ENCODE measurements at regions not wholly inside any gene's neighbourhood (a gene's known extent, or its start where the extent isn't known, plus 50 kb on each side); places are given as distances from the start of the nearest gene placed in this dataset.
A peak's percentile ranks its signal among the peaks of the same experiment; 100 is the strongest.

DNA sequence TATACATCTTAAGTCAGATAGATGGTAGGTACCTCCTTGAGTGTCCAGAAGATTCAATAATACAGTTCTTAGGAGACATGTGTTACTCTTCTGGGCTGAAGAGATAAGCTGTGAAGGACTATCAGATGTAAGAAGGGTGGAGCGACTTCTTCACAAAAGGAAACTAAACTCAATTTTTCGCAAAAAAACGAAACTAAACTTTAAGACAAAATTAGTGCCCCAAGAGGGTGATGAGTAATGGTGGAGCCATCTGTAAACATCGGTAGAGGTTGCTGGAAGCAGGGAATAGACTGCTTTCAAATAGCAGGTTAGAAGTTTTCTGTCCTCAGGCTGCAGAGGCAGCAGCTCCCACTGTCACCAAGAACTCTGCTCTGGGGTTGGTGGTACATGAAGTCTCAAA, 111.6 kb upstream of the TACR1 start:
- no peak overlapping the region for H3K4me3 ChIP-seq (replicated peaks; ENCODE audit: low read depth, low read length)
- TF ChIP-seq CTCF (IDR thresholded peaks at IDR 0.05; ENCODE audit: low read depth, low read length, missing control alignments): no peak

GRCh38 chr2:75309596-75310463, 110.5 kb upstream of the TACR1 start:
- H3K4me3 ChIP-seq (replicated peaks; ENCODE audit: low read depth, low read length): no peak overlapping the region
- TF ChIP-seq CTCF (IDR thresholded peaks at IDR 0.05; ENCODE audit: low read depth, low read length, missing control alignments): no peak
- DNase-seq (ENCODE audit: extremely low read depth, low read depth): no peak

More for the DNA sequence above, 111.6 kb upstream of the TACR1 start:
- DNase-seq (ENCODE audit: extremely low read depth, low read depth): no peak

GRCh38 chr2:75303227-75303626, 103.9 kb upstream of the TACR1 start:
- no peak for TF ChIP-seq CTCF (IDR thresholded peaks at IDR 0.05; ENCODE audit: low read depth, low read length, missing control alignments)
- no peak for DNase-seq (ENCODE audit: extremely low read depth, low read depth)
- no peak overlapping the region for H3K4me3 ChIP-seq (replicated peaks; ENCODE audit: low read depth, low read length)

DNA sequence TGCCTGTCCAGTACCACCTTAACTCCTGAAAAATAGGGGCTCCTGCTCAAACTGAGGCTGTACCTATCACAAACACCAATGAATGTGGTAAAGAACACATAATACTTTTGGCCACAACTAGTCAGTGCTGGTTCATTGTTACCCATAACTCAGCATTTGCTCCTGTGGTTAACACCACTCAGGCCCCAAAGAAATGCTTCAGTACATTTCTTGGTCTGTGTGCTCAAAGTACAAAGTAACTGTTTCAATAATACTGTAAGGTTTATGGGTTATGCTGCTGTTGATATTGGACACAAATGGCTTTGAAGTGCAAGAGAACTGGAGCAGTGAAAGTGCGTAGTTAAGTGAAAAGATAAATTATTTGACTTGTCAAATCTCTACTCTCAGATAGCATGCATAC, 95.0 kb upstream of the TACR1 start:
- DNase-seq (ENCODE audit: extremely low read depth, low read depth): no peak
- TF ChIP-seq CTCF (IDR thresholded peaks at IDR 0.05; ENCODE audit: low read depth, low read length, missing control alignments): no peak
- H3K4me3 ChIP-seq (replicated peaks; ENCODE audit: low read depth, low read length): no peak overlapping the region

DNA sequence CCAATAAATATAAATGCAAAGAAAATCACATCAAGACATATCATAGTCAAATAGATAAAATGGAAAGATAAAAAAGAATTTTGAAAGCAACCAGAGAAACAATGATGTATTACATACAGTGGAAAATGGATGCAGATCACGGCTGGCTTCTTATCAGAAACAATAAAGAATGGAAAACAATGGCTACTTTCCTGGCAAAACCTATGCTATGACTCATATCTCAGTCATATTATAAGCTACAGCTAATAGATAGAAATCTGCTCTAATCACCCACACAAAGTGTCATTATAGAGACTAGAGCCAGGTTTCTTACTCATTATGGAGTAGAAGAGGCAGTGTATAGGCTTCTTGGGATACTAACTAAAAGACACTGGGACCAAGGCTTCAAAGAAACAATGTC, 93.5 kb upstream of the TACR1 start:
- DNase-seq (ENCODE audit: extremely low read depth, low read depth): no peak
- H3K4me3 ChIP-seq (replicated peaks; ENCODE audit: low read depth, low read length): no peak overlapping the region
- no peak for TF ChIP-seq CTCF (IDR thresholded peaks at IDR 0.05; ENCODE audit: low read depth, low read length, missing control alignments)

DNA sequence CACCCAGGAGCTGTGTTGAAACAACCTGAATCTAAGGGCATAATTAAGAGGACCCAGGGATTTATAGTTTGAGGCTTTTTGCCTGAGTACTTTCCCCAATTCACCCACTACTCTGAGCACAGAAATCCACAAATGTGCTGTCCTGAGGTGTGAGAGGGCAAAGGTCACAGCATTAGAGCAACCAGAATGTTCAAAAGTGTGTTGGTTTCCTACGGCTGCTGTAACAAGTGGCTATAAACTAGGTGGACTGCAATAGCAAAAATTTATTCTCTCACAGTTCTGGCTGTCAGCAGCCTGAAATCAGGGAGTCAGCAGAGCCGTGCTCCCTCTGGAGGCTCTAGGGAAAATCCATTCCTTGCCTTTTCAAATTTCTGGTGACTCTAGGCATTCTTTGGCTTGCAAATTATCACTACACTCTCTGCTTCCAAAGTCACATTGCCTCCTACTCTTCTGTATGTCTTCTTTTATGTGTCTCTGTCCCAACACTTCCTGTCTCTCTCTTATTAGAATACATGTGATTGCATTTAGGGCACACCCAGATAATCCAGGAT, 91.4 kb upstream of the TACR1 start:
- TF ChIP-seq CTCF (IDR thresholded peaks at IDR 0.05; ENCODE audit: low read depth, low read length, missing control alignments): peak; percentile 37
- no peak for DNase-seq (ENCODE audit: extremely low read depth, low read depth)
- H3K4me3 ChIP-seq (replicated peaks; ENCODE audit: low read depth, low read length): no peak overlapping the region
